ENCODE measurements at regions not wholly inside any gene's neighbourhood (a gene's known extent, or its start where the extent isn't known, plus 50 kb on each side); places are given as distances from the start of the nearest gene placed in this dataset.
A peak's percentile ranks its signal among the peaks of the same experiment; 100 is the strongest.

DNA sequence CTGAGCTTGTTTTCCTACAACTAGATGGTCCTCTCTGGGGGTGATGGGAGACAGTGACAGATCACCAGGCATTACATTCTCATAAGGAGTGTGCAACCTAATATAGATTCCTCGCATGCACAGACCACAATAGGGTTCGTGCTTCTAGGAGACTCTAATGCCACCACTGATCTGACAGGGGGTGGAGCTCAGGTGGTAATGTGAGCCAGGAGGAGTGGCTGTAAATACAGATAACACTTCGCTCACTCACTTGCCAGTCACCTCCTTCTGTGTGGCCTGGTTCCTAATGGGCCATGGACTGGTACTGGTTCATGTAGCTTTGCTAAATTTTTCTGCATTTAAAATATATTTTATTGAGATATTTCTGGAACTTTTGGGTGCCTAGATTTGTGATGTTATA is 202.3 kb upstream of the ZNF32 start:
- H3K18ac ChIP-seq (ENCODE audit: low read length) = no peak overlapping the region
- no peaks in the 10 kb centered on the region for H3K4me1 ChIP-seq (ENCODE audit: control insufficient read depth in 2 of 2, insufficient read depth in 1 of 2, low read depth in 1 of 2, low read length in 2 of 2)
- H3K9ac ChIP-seq (ENCODE audit: low read depth, low read length, poor library complexity) = no peak overlapping the region

DNA sequence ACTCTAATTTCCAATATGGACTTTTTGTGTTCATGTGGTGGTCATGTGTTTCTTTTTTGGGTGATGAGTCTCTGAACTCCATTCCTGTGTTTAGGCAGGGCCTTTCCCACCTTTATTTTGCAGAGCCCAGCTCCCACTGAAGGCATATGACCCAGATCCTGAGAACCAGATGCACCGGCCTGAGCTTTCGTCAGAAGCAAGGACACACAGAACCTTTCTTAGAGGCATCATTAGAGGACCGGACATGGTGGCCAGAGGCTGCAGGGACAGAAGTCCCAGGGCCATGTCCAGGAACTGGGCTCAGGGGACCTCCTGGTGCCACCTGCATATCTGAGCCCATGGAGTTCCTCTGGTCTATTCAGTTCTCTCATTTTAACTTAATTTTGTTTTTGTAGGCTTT is 200.9 kb upstream of the ZNF32 start:
- no peak for DNase-seq (ENCODE audit: low spot score)
- H3K9me3 ChIP-seq (replicated peaks in 1 of 2; ENCODE audit: control insufficient read depth in 2 of 2, insufficient read depth in 1 of 2, low read depth in 1 of 2, low read length in 2 of 2) = no peaks in the 10 kb centered on the region
- no peaks in the 10 kb centered on the region for H3K79me1 ChIP-seq (ENCODE audit: low read depth, low read length)
- no peak overlapping the region for H3K4me3 ChIP-seq (ENCODE audit: low read length in 2 of 2)
- no peak overlapping the region for H2AFZ ChIP-seq (ENCODE audit: low read length)
- H4K91ac ChIP-seq (ENCODE audit: low read depth, low read length, poor library complexity) = no peak overlapping the region
- no peaks in the 10 kb centered on the region for H3K4me1 ChIP-seq (ENCODE audit: control insufficient read depth in 2 of 2, insufficient read depth in 1 of 2, low read depth in 1 of 2, low read length in 2 of 2)
- no peak overlapping the region for H3K9ac ChIP-seq (ENCODE audit: low read depth, low read length, poor library complexity)
- H3K18ac ChIP-seq (ENCODE audit: low read length) = no peak overlapping the region
- H2BK5ac ChIP-seq (ENCODE audit: low read length) = no peak overlapping the region
- no peak overlapping the region for H2BK12ac ChIP-seq (ENCODE audit: low read length)
- H3K14ac ChIP-seq (ENCODE audit: low read length) = no peak overlapping the region
- H3K4me2 ChIP-seq (ENCODE audit: insufficient read depth, low read length, poor library complexity, severe bottlenecking) = no peak overlapping the region
- H3K36me3 ChIP-seq (replicated peaks in 1 of 2; ENCODE audit: control insufficient read depth in 2 of 2, insufficient read depth in 2 of 2, low read length in 2 of 2) = no peaks in the 10 kb centered on the region
- no CpG with 5 or more reads among the region's 3 CpGs for WGBS, 2 donors (ENCODE audit: extremely low coverage in 2 of 2, insufficient read length in 2 of 2, insufficient replicate concordance in 1 of 2)
- H2BK120ac ChIP-seq (ENCODE audit: low read depth, low read length) = no peak overlapping the region
- H3K4ac ChIP-seq (ENCODE audit: low read length) = no peak overlapping the region
- no peak overlapping the region for H4K8ac ChIP-seq (ENCODE audit: low read depth, low read length)
- H2BK15ac ChIP-seq (ENCODE audit: low read length) = no peak overlapping the region
- no peak overlapping the region for H3K27ac ChIP-seq (replicated peaks; ENCODE audit: low read length)
- H3K27me3 ChIP-seq (ENCODE audit: control insufficient read depth in 3 of 3, insufficient read depth in 3 of 3, low read depth in 1 of 3, low read length in 3 of 3) = no peaks in the 10 kb centered on the region
- no peak overlapping the region for H3K23ac ChIP-seq (ENCODE audit: low read depth, low read length, poor library complexity)
- H2AK5ac ChIP-seq (ENCODE audit: low read depth, low read length) = no peak overlapping the region

More for the DNA sequence above, 202.3 kb upstream of the ZNF32 start:
- H3K4ac ChIP-seq (ENCODE audit: low read length) = no peak overlapping the region
- H2AFZ ChIP-seq (ENCODE audit: low read length) = no peak overlapping the region
- H3K4me2 ChIP-seq (ENCODE audit: insufficient read depth, low read length, poor library complexity, severe bottlenecking) = no peak overlapping the region
- no peaks in the 10 kb centered on the region for H3K79me1 ChIP-seq (ENCODE audit: low read depth, low read length)
- H3K14ac ChIP-seq (ENCODE audit: low read length) = no peak overlapping the region
- WGBS, 2 donors (ENCODE audit: extremely low coverage in 2 of 2, insufficient read length in 2 of 2, insufficient replicate concordance in 1 of 2) = no CpG with 5 or more reads among the region's 3 CpGs
- no peak overlapping the region for H4K8ac ChIP-seq (ENCODE audit: low read depth, low read length)
- H3K27ac ChIP-seq (replicated peaks; ENCODE audit: low read length) = no peak overlapping the region
- H2BK5ac ChIP-seq (ENCODE audit: low read length) = no peak overlapping the region
- H2AK5ac ChIP-seq (ENCODE audit: low read depth, low read length) = no peak overlapping the region
- no peak overlapping the region for H2BK120ac ChIP-seq (ENCODE audit: low read depth, low read length)
- H3K36me3 ChIP-seq (replicated peaks in 1 of 2; ENCODE audit: control insufficient read depth in 2 of 2, insufficient read depth in 2 of 2, low read length in 2 of 2) = no peaks in the 10 kb centered on the region
- no peak overlapping the region for H2BK15ac ChIP-seq (ENCODE audit: low read length)
- H4K91ac ChIP-seq (ENCODE audit: low read depth, low read length, poor library complexity) = no peak overlapping the region
- H3K9me3 ChIP-seq (replicated peaks in 1 of 2; ENCODE audit: control insufficient read depth in 2 of 2, insufficient read depth in 1 of 2, low read depth in 1 of 2, low read length in 2 of 2) = no peaks in the 10 kb centered on the region
- no peaks in the 10 kb centered on the region for H3K27me3 ChIP-seq (ENCODE audit: control insufficient read depth in 3 of 3, insufficient read depth in 3 of 3, low read depth in 1 of 3, low read length in 3 of 3)
- H3K4me3 ChIP-seq (ENCODE audit: low read length in 2 of 2) = no peak overlapping the region
- no peak overlapping the region for H2BK12ac ChIP-seq (ENCODE audit: low read length)
- DNase-seq (ENCODE audit: low spot score) = no peak
- H3K23ac ChIP-seq (ENCODE audit: low read depth, low read length, poor library complexity) = no peak overlapping the region

DNA sequence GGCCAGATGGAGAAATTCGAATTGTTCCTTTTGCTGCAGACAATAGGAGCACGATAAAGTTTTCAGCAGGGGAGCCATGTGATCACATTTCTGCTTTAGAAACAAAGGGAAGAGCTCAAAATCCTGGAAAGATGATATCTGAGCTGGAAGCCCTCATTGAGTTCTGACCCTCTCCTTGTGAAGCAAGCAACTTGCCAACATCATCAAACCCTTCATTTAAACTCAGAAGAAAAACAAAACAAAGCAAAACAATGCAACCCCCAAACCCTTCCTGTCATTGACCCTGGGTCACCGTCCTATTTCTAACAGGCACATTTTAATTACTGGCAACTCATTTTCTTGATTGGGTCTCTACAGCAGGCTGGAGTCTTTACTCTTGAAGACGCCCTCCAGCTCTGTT is 198.3 kb upstream of the ZNF32 start:
- no peak overlapping the region for H3K4me2 ChIP-seq (ENCODE audit: insufficient read depth, low read length, poor library complexity, severe bottlenecking)
- H3K4me3 ChIP-seq (ENCODE audit: low read length in 2 of 2) = no peak overlapping the region
- H2AK5ac ChIP-seq (ENCODE audit: low read depth, low read length) = no peak overlapping the region
- H3K4me1 ChIP-seq (ENCODE audit: control insufficient read depth in 2 of 2, insufficient read depth in 1 of 2, low read depth in 1 of 2, low read length in 2 of 2) = no peaks in the 10 kb centered on the region
- H3K9me3 ChIP-seq (replicated peaks in 1 of 2; ENCODE audit: control insufficient read depth in 2 of 2, insufficient read depth in 1 of 2, low read depth in 1 of 2, low read length in 2 of 2) = no peaks in the 10 kb centered on the region
- WGBS, 2 donors (ENCODE audit: extremely low coverage in 2 of 2, insufficient read length in 2 of 2, insufficient replicate concordance in 1 of 2) = no CpG with 5 or more reads among the region's 4 CpGs
- no peak overlapping the region for H2BK120ac ChIP-seq (ENCODE audit: low read depth, low read length)
- H2BK12ac ChIP-seq (ENCODE audit: low read length) = no peak overlapping the region
- no peak overlapping the region for H3K23ac ChIP-seq (ENCODE audit: low read depth, low read length, poor library complexity)
- no peak overlapping the region for H3K14ac ChIP-seq (ENCODE audit: low read length)
- no peak overlapping the region for H4K91ac ChIP-seq (ENCODE audit: low read depth, low read length, poor library complexity)
- H3K36me3 ChIP-seq (replicated peaks in 1 of 2; ENCODE audit: control insufficient read depth in 2 of 2, insufficient read depth in 2 of 2, low read length in 2 of 2) = no peaks in the 10 kb centered on the region
- no peak overlapping the region for H2AFZ ChIP-seq (ENCODE audit: low read length)
- H3K4ac ChIP-seq (ENCODE audit: low read length) = no peak overlapping the region
- no peak overlapping the region for H2BK5ac ChIP-seq (ENCODE audit: low read length)
- no peaks in the 10 kb centered on the region for H3K27me3 ChIP-seq (ENCODE audit: control insufficient read depth in 3 of 3, insufficient read depth in 3 of 3, low read depth in 1 of 3, low read length in 3 of 3)
- no peak overlapping the region for H2BK15ac ChIP-seq (ENCODE audit: low read length)
- no peak overlapping the region for H3K9ac ChIP-seq (ENCODE audit: low read depth, low read length, poor library complexity)
- no peak for DNase-seq (ENCODE audit: low spot score)
- H3K18ac ChIP-seq (ENCODE audit: low read length) = no peak overlapping the region
- no peak overlapping the region for H3K27ac ChIP-seq (replicated peaks; ENCODE audit: low read length)
- no peaks in the 10 kb centered on the region for H3K79me1 ChIP-seq (ENCODE audit: low read depth, low read length)
- no peak overlapping the region for H4K8ac ChIP-seq (ENCODE audit: low read depth, low read length)

DNA sequence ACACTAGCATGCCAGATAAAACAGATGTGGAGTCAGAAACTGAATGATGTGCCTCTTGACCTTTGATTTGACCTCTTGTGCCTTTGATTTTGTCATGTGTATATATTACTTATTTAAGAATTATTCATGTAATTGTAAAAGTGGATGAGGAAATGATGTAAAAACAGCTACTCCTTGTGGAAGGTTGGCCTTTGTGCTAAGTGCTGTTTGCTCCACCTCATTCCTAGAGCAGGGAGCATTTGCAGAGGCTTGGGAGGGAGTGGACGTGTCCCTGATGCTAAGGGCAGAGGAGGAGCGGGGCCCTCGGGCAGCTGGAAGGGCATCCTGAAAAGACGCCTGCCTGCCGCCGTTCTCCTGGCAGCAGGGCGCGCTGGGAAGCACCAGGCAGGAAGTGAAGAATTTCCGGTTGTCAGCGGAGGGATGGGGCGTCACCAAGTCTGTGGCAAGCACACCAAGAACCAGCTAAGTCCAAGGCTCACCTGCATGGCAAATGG is 197.6 kb upstream of the ZNF32 start:
- Histone ChIP-seq H4K8ac (ENCODE audit: low read depth, low read length) (no peak overlapping the region), H3K14ac (ENCODE audit: low read length) (peak overlapping the region; percentile 25), H2AK5ac (ENCODE audit: low read depth, low read length) (no peak overlapping the region), H3K79me1 (ENCODE audit: low read depth, low read length) (no peaks in the 10 kb centered on the region), H3K18ac (ENCODE audit: low read length) (no peak overlapping the region), H2BK15ac (ENCODE audit: low read length) (no peak overlapping the region), H4K91ac (ENCODE audit: low read depth, low read length, poor library complexity) (no peak overlapping the region), H3K4ac (ENCODE audit: low read length) (no peak overlapping the region), H3K23ac (ENCODE audit: low read depth, low read length, poor library complexity) (no peak overlapping the region), H3K4me3 (ENCODE audit: low read length in 2 of 2) (no peak overlapping the region), H2BK120ac (ENCODE audit: low read depth, low read length) (no peak overlapping the region), H3K36me3 (replicated peaks in 1 of 2; ENCODE audit: control insufficient read depth in 2 of 2, insufficient read depth in 2 of 2, low read length in 2 of 2) (no peaks in the 10 kb centered on the region), H3K27ac (replicated peaks; ENCODE audit: low read length) (no peak overlapping the region), H3K27me3 (ENCODE audit: control insufficient read depth in 3 of 3, insufficient read depth in 3 of 3, low read depth in 1 of 3, low read length in 3 of 3) (no peaks in the 10 kb centered on the region), H3K9ac (ENCODE audit: low read depth, low read length, poor library complexity) (no peak overlapping the region), H2BK5ac (ENCODE audit: low read length) (no peak overlapping the region), H2BK12ac (ENCODE audit: low read length) (no peak overlapping the region), H3K9me3 (replicated peaks in 1 of 2; ENCODE audit: control insufficient read depth in 2 of 2, insufficient read depth in 1 of 2, low read depth in 1 of 2, low read length in 2 of 2) (no peaks in the 10 kb centered on the region), H3K4me2 (ENCODE audit: insufficient read depth, low read length, poor library complexity, severe bottlenecking) (no peak overlapping the region), H3K4me1 (ENCODE audit: control insufficient read depth in 2 of 2, insufficient read depth in 1 of 2, low read depth in 1 of 2, low read length in 2 of 2) (no peaks in the 10 kb centered on the region), H2AFZ (ENCODE audit: low read length) (no peak overlapping the region)
- no CpG with 5 or more reads among the region's 11 CpGs for WGBS, 2 donors (ENCODE audit: extremely low coverage in 2 of 2, insufficient read length in 2 of 2, insufficient replicate concordance in 1 of 2)
- DNase-seq (ENCODE audit: low spot score) = no peak
